ENCODE measurements at regions not wholly inside any gene's neighbourhood (a gene's known extent, or its start where the extent isn't known, plus 50 kb on each side); places are given as distances from the start of the nearest gene placed in this dataset.

DNA sequence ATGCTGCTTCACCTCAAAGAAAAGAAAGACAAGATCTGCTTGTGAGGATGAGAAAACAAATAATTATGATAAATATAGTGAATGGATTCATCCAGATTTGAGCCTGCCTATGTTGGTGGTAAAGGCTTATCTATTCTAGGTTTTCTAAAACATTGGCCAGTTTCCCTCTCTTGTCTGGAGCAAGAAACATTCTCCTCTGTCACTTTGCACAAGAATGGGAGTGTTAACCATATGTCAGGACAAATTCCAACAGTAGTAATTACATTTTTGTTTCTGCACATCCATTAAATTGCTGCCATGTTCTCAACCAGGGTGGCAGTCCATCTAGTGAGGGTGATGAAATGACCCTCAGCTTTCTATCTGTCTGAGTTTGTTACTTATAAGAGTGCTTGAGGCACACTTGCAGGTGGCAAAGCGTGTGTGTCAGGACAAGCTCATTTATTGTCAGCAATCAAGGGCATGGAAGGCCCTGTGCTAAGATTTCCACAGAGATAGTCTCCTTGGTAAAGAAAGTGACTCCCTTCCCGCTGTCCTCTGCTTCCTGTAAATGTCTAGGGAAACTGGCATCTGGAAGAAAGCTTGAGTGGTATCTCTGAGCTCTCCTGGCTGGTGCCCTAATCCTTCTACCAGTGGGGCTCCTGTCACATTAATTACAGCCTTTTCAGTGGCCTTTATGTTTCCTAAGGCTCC is 502.1 kb upstream of the FLRT2 start:
- Histone ChIP-seq H4K20me1 (ENCODE audit: insufficient read depth, low read depth, low read length) (no peaks in the 10 kb centered on the region), H3K9me3 (ENCODE audit: low read length) (peaks cover 12% of the 10 kb centered on the region), H3K79me2 (ENCODE audit: low read length) (no peaks in the 10 kb centered on the region), H3K4me2 (ENCODE audit: low read depth, low read length, poor library complexity, severe bottlenecking) (no peak overlapping the region), H3K4me3 (ENCODE audit: low read length) (no peak overlapping the region), H3K9ac (ENCODE audit: low read length) (no peak overlapping the region), H3K27ac (ENCODE audit: low read length) (no peak overlapping the region), H3K9me2 (replicated peaks; ENCODE audit: insufficient read depth, low read length) (no peaks in the 10 kb centered on the region), H3K36me3 (ENCODE audit: insufficient read depth, low read length) (no peaks in the 10 kb centered on the region), H3K4me1 (ENCODE audit: low read length) (no peaks in the 10 kb centered on the region), H2AFZ (ENCODE audit: low read length) (no peak overlapping the region), H3K27me3 (ENCODE audit: low read length) (0 out of 2 replicates have a peak, but pooled peaks cover 3% of the 10 kb centered on the region)
- DNase-seq, result peak; percentile 25

DNA sequence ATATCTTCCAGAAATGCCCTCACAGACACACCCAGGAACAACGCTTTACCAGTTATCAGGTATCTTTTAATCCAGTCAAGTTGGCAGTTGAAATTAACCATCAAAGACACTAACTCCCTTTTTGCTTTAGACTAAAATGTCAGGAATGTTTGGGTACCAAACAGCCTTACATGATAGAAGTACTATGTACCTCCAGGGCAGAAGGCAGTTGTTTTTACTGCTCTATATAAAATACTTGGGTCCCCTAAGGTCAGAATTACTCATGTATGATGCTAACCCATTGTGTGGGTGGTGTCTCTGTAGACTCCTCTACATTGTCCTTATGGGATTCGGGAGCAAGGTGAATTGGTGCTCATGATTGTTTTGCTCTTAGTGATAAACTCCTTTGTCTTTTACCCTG is 492.5 kb upstream of the FLRT2 start:
- no peaks in the 10 kb centered on the region for H4K20me1 ChIP-seq (ENCODE audit: insufficient read depth, low read depth, low read length)
- H3K4me3 ChIP-seq (ENCODE audit: low read length), result no peak overlapping the region
- H3K4me2 ChIP-seq (ENCODE audit: low read depth, low read length, poor library complexity, severe bottlenecking), result no peak overlapping the region
- no peaks in the 10 kb centered on the region; the same call in 1 of the 2 replicates for H3K27me3 ChIP-seq (ENCODE audit: low read length)
- H3K9me3 ChIP-seq (ENCODE audit: low read length), result no peaks in the 10 kb centered on the region; the same call in 1 of the 2 replicates
- DNase-seq, result no peak
- H3K4me1 ChIP-seq (ENCODE audit: low read length), result no peaks in the 10 kb centered on the region
- H3K36me3 ChIP-seq (ENCODE audit: insufficient read depth, low read length), result no peaks in the 10 kb centered on the region
- H3K27ac ChIP-seq (ENCODE audit: low read length), result no peak overlapping the region
- no peaks in the 10 kb centered on the region for H3K79me2 ChIP-seq (ENCODE audit: low read length)
- H2AFZ ChIP-seq (ENCODE audit: low read length), result no peak overlapping the region
- H3K9me2 ChIP-seq (replicated peaks; ENCODE audit: insufficient read depth, low read length), result no peaks in the 10 kb centered on the region
- H3K9ac ChIP-seq (ENCODE audit: low read length), result no peak overlapping the region

DNA sequence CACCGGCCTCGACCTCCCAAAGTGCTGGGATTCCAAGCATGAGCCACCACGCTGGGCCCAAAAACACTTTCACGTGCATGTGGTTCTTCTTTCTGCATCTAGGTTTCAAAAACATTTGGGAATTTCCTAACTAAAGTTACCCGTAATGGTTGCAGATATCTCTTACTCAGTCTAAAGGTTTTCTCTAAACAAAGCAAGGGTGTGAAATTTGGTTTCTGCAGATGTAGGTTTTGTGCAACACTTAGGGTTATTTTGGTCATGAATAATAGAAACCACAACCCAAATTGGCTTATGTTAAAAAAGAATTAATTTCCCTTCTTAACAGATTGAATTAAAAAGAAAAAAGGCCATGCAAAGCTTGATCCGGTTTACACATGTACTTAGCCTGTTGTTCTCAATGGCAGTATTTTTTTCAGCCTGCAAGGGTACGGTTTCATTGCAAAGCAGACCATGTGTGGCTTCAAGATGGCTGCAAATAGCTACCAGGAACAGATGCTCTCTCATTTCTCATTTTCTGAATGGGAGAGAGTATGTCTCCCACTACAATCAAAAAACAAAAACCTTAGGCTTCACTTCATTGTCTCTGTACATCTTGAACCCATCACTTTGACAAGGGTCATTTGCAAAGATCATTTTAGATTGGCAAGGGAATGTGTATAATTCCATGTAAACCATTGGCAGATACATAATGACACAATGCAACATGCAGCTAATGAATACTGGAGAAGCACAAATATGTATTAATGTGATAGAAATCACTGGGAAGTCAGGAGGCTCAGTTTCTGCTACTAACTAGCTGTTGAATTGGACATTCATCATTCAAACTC is 491.2 kb upstream of the FLRT2 start:
- no peaks in the 10 kb centered on the region for H3K79me2 ChIP-seq (ENCODE audit: low read length)
- H3K27ac ChIP-seq (ENCODE audit: low read length), result no peak overlapping the region
- no peaks in the 10 kb centered on the region for H3K9me2 ChIP-seq (replicated peaks; ENCODE audit: insufficient read depth, low read length)
- no peak for DNase-seq
- no peak overlapping the region for H3K9ac ChIP-seq (ENCODE audit: low read length)
- H4K20me1 ChIP-seq (ENCODE audit: insufficient read depth, low read depth, low read length), result no peaks in the 10 kb centered on the region
- H3K36me3 ChIP-seq (ENCODE audit: insufficient read depth, low read length), result no peaks in the 10 kb centered on the region
- H3K27me3 ChIP-seq (ENCODE audit: low read length), result no peaks in the 10 kb centered on the region; the same call in 1 of the 2 replicates
- H3K4me1 ChIP-seq (ENCODE audit: low read length), result no peaks in the 10 kb centered on the region
- H2AFZ ChIP-seq (ENCODE audit: low read length), result no peak overlapping the region
- H3K9me3 ChIP-seq (ENCODE audit: low read length), result no peaks in the 10 kb centered on the region
- no peak overlapping the region for H3K4me3 ChIP-seq (ENCODE audit: low read length)
- no peak overlapping the region for H3K4me2 ChIP-seq (ENCODE audit: low read depth, low read length, poor library complexity, severe bottlenecking)

DNA sequence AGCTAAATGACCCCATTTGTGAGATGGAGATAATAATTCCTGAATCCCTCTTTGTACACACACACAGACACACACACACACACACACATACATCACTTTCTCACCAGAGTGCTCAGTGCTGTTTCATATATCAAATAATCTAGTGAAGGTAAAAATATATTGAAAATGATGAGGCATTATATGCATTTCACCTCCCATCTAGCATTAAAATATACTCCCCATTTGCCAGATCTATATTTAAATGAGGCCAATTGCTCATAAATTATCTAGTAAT is 490.7 kb upstream of the FLRT2 start:
- Histone ChIP-seq H3K9me2 (replicated peaks; ENCODE audit: insufficient read depth, low read length) (no peaks in the 10 kb centered on the region), H3K9ac (ENCODE audit: low read length) (no peak overlapping the region), H3K4me1 (ENCODE audit: low read length) (no peaks in the 10 kb centered on the region), H3K79me2 (ENCODE audit: low read length) (no peaks in the 10 kb centered on the region), H3K4me3 (ENCODE audit: low read length) (no peak overlapping the region), H3K4me2 (ENCODE audit: low read depth, low read length, poor library complexity, severe bottlenecking) (no peak overlapping the region), H3K27me3 (ENCODE audit: low read length) (no peaks in the 10 kb centered on the region; the same call in 1 of the 2 replicates), H3K27ac (ENCODE audit: low read length) (no peak overlapping the region), H3K9me3 (ENCODE audit: low read length) (no peaks in the 10 kb centered on the region), H3K36me3 (ENCODE audit: insufficient read depth, low read length) (no peaks in the 10 kb centered on the region), H4K20me1 (ENCODE audit: insufficient read depth, low read depth, low read length) (no peaks in the 10 kb centered on the region), H2AFZ (ENCODE audit: low read length) (no peak overlapping the region)
- no peak for DNase-seq

DNA sequence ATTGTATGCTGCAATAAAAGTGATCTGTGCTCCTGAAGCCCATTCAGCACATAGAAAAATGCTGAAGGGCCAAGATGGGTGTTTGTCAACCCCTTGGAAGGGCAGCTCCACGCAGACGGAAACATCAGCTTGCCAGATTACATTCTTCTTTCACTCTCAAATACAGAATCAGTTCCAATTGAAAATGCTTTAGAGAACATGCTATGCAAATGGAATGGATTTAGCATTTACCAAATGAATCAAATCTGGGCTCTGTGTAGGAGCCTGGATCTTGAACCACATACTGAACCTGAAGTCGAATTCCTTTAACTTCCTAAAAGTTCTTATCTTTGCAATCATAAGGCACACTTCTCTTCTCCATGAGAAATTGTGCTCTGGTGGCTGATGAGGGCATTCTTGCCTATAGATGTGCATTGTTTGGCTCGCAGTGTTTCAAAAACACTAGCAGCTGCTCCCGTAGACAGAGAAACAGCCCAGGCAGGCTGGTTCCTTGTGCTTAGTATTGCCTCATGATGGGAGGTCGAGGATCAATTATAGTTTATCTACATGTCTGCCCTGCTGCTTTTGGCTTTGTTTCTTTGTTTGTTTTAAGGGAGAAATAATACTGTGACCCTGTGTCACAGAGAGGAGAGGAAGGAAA is 489.8 kb upstream of the FLRT2 start:
- no peaks in the 10 kb centered on the region for H3K79me2 ChIP-seq (ENCODE audit: low read length)
- no peaks in the 10 kb centered on the region for H3K4me1 ChIP-seq (ENCODE audit: low read length)
- no peaks in the 10 kb centered on the region for H3K9me2 ChIP-seq (replicated peaks; ENCODE audit: insufficient read depth, low read length)
- no peaks in the 10 kb centered on the region for H4K20me1 ChIP-seq (ENCODE audit: insufficient read depth, low read depth, low read length)
- no peaks in the 10 kb centered on the region for H3K9me3 ChIP-seq (ENCODE audit: low read length)
- H3K27ac ChIP-seq (ENCODE audit: low read length), result no peak overlapping the region
- DNase-seq, result no peak
- no peak overlapping the region for H3K9ac ChIP-seq (ENCODE audit: low read length)
- no peak overlapping the region for H2AFZ ChIP-seq (ENCODE audit: low read length)
- H3K27me3 ChIP-seq (ENCODE audit: low read length), result no peaks in the 10 kb centered on the region; the same call in 1 of the 2 replicates
- H3K4me3 ChIP-seq (ENCODE audit: low read length), result no peak overlapping the region
- H3K36me3 ChIP-seq (ENCODE audit: insufficient read depth, low read length), result no peaks in the 10 kb centered on the region
- no peak overlapping the region for H3K4me2 ChIP-seq (ENCODE audit: low read depth, low read length, poor library complexity, severe bottlenecking)

DNA sequence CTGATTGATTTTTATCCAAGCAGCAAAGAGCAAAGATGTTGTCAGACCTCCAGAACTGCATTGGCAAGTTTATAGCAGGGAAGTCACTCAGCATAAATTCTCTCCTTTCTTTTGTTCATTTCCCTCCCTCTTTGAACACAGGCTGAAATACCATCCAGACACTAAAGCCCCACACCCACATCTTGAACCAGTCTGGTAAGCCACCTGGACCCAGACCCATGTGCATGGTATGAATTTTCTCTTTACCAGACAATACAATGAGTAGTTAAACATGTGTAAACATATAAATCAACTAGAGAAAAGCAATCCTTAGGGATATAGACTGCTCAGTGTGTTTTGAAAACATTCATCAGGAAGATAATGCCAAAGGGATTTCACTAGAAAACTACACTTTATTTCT is 488.3 kb upstream of the FLRT2 start:
- H4K20me1 ChIP-seq (ENCODE audit: insufficient read depth, low read depth, low read length), result no peaks in the 10 kb centered on the region
- H3K36me3 ChIP-seq (ENCODE audit: insufficient read depth, low read length), result no peaks in the 10 kb centered on the region
- H3K79me2 ChIP-seq (ENCODE audit: low read length), result no peaks in the 10 kb centered on the region
- no peak overlapping the region for H3K27ac ChIP-seq (ENCODE audit: low read length)
- no peaks in the 10 kb centered on the region; the same call in 1 of the 2 replicates for H3K27me3 ChIP-seq (ENCODE audit: low read length)
- no peaks in the 10 kb centered on the region for H3K4me1 ChIP-seq (ENCODE audit: low read length)
- H3K4me2 ChIP-seq (ENCODE audit: low read depth, low read length, poor library complexity, severe bottlenecking), result no peak overlapping the region
- H3K9ac ChIP-seq (ENCODE audit: low read length), result no peak overlapping the region
- no peaks in the 10 kb centered on the region for H3K9me2 ChIP-seq (replicated peaks; ENCODE audit: insufficient read depth, low read length)
- H3K4me3 ChIP-seq (ENCODE audit: low read length), result no peak overlapping the region
- no peak overlapping the region for H2AFZ ChIP-seq (ENCODE audit: low read length)
- no peak for DNase-seq
- H3K9me3 ChIP-seq (ENCODE audit: low read length), result no peaks in the 10 kb centered on the region

DNA sequence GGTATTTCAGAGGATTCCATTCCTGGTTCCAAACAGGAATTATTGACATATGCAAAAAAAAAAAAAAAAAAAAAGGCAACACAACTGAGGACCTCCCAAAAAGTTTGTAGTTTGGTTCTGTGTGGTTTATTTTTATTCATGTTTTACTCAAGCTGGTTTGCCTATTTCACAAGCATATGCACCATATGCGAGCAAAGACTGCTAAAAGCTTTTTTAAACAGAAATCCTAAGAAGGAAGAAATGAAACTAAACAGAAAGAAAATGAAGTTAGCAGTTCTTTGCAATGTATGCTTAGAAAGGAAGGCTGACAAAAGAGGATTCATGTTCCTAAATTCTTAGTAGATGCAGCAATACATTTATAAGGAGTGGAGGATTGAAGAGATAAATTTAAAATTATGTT is 487.6 kb upstream of the FLRT2 start:
- no peaks in the 10 kb centered on the region for H4K20me1 ChIP-seq (ENCODE audit: insufficient read depth, low read depth, low read length)
- H3K36me3 ChIP-seq (ENCODE audit: insufficient read depth, low read length), result no peaks in the 10 kb centered on the region
- H3K79me2 ChIP-seq (ENCODE audit: low read length), result no peaks in the 10 kb centered on the region
- H3K4me2 ChIP-seq (ENCODE audit: low read depth, low read length, poor library complexity, severe bottlenecking), result no peak overlapping the region
- H3K9ac ChIP-seq (ENCODE audit: low read length), result no peak overlapping the region
- H2AFZ ChIP-seq (ENCODE audit: low read length), result no peak overlapping the region
- H3K4me3 ChIP-seq (ENCODE audit: low read length), result no peak overlapping the region
- H3K9me2 ChIP-seq (replicated peaks; ENCODE audit: insufficient read depth, low read length), result no peaks in the 10 kb centered on the region
- no peaks in the 10 kb centered on the region for H3K9me3 ChIP-seq (ENCODE audit: low read length)
- H3K27ac ChIP-seq (ENCODE audit: low read length), result no peak overlapping the region
- no peaks in the 10 kb centered on the region for H3K4me1 ChIP-seq (ENCODE audit: low read length)
- DNase-seq, result no peak
- no peaks in the 10 kb centered on the region; the same call in 1 of the 2 replicates for H3K27me3 ChIP-seq (ENCODE audit: low read length)

DNA sequence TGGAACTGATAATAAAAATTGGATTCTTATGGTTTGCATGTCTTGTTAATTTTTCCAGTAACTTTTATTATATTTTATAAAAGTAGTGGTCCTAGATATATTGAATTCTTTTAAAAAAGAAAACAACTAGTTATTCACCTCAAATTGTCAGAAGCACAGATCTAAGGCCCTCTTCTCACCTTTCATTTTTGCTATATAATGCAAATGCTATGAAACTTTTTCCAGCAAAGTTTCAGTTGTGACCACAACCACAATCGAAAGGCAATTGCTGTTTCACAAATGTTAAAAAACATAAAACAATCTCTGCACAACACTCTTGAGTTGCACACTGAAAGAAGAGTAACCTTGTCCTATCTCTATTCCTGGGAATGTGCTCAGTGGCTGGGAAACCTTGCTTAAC is 479.8 kb upstream of the FLRT2 start:
- Histone ChIP-seq H2AFZ (ENCODE audit: low read length) (no peak overlapping the region), H3K9me2 (replicated peaks; ENCODE audit: insufficient read depth, low read length) (no peaks in the 10 kb centered on the region), H3K79me2 (ENCODE audit: low read length) (no peaks in the 10 kb centered on the region), H3K9me3 (ENCODE audit: low read length) (peaks cover 30% of the 10 kb centered on the region), H3K4me3 (ENCODE audit: low read length) (no peak overlapping the region), H3K27me3 (ENCODE audit: low read length) (no peaks in the 10 kb centered on the region), H3K9ac (ENCODE audit: low read length) (no peak overlapping the region), H3K4me1 (ENCODE audit: low read length) (no peaks in the 10 kb centered on the region), H4K20me1 (ENCODE audit: insufficient read depth, low read depth, low read length) (no peaks in the 10 kb centered on the region), H3K27ac (ENCODE audit: low read length) (no peak overlapping the region), H3K36me3 (ENCODE audit: insufficient read depth, low read length) (no peaks in the 10 kb centered on the region), H3K4me2 (ENCODE audit: low read depth, low read length, poor library complexity, severe bottlenecking) (no peak overlapping the region)
- DNase-seq, result no peak
